CD1c-positive myeloid dendritic cell (primary cell): ENCODE measurements at regions not wholly inside any gene's neighbourhood (a gene's known extent, or its start where the extent isn't known, plus 50 kb on each side); places are given as distances from the start of the nearest gene placed in this dataset.
"Not testable (repeated sequence)": the region's sequence is repeated elsewhere in the genome, so short reads cannot be mapped to it uniquely, and the experiment has no call there.

Source experiments
- DNase-seq: peaks from one replicate; pipeline ENCODE4 v3.0.0-alpha.2; 2016; ENCODE audit errors: extremely low spot score

DNA sequence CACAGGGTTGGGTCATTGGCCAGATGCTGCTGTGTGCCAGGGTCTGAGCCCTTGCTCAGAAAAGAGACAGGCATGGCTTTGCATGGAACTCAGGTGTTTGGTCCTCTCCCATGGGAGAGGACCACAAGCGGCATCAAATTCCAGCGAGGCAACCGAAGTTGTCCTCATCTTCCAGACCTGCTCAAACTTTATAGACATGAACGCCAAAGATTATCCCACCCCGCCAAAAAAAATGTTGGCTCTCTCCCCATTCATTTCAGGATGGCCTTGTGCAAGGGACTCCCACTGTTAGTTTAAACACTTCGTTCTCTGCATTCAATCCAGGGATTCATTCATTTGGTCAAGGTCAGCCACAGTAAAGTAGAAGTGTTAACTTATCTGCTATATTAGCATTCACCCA, 360.8 kb upstream of the ZFHX3 start:
- no peak for DNase-seq

DNA sequence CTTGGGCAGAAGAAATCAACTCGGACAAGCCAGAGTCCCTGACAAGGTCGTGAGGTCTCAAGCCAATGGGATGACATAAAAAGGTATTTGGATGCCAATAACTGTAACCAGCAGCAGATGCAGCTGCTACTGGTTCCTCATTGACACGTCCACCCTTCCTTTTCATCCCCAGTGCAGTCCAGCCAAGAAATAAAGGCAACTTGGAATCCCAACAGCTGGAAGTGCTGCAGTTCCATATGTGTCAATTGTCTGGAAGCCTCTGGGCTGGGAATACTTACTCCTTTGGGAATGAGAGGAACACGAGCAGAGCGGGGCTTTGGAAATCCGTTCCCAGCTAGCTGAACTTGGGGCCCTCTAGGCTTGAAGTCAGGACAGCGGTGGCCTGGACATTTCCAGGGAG, 360.4 kb upstream of the ZFHX3 start:
- DNase-seq, result no peak

DNA sequence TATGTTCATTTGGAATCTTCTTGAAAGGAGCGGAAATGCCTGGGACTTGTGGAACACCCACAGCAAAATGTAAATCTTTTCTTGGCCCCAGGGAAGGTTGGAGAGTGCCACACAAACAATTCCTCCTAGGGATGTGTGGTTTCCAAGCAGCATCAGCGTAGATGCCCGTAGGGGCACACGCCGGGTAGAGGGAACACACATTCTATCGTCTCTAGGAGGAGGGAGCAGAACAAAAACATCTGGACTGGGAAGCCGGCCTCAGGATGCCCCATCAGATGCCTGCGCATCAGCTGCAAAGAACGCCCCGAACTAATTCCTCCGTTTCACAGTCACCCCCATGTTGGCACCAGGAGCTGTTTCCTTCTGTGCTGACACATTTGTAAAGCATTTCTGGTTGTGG, 357.9 kb upstream of the ZFHX3 start:
- no peak for DNase-seq

GRCh38 chr16:73404001-73404400, 356.1 kb upstream of the ZFHX3 start:
- DNase-seq, result no peak

- no peak for DNase-seq
These were observed 355.4 kb upstream of the ZFHX3 start for GRCh38 chr16:73403291-73403690.

- no peak for DNase-seq
These were observed 353.0 kb upstream of the ZFHX3 start for GRCh38 chr16:73400951-73401350.

GRCh38 chr16:73399997-73400396, 352.1 kb upstream of the ZFHX3 start:
- no peak for DNase-seq

GRCh38 chr16:73399486-73399885, 351.6 kb upstream of the ZFHX3 start:
- no peak for DNase-seq

GRCh38 chr16:73398604-73399003, 350.7 kb upstream of the ZFHX3 start:
- not testable (repeated sequence) for DNase-seq

GRCh38 chr16:73396556-73396955, 348.6 kb upstream of the ZFHX3 start:
- no peak for DNase-seq

- no peak for DNase-seq
These were observed 343.0 kb upstream of the ZFHX3 start for GRCh38 chr16:73390936-73391335.

GRCh38 chr16:73390491-73390890, 342.6 kb upstream of the ZFHX3 start:
- no peak for DNase-seq

DNA sequence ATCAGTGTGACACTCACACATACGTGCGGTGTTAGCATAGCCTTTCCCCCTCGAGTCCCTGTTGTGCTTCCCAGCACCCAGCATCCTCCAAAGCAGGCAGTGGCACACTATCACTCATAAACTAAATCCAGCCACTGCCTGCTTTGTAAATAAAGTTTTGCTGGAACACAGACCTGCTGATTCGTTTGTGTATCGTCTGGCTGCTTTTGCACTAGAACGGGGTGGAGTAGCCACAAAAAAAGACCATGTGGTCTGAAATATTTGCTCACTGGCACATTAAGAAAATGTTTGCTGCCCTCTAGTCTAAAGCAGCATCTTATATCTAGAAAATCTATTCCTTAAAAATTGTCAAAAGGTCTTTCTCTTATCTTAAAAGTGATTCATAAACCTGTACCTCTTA, 341.2 kb upstream of the ZFHX3 start:
- DNase-seq, result no peak

- DNase-seq, result no peak
These were observed 340.1 kb upstream of the ZFHX3 start for GRCh38 chr16:73387979-73388378.

DNA sequence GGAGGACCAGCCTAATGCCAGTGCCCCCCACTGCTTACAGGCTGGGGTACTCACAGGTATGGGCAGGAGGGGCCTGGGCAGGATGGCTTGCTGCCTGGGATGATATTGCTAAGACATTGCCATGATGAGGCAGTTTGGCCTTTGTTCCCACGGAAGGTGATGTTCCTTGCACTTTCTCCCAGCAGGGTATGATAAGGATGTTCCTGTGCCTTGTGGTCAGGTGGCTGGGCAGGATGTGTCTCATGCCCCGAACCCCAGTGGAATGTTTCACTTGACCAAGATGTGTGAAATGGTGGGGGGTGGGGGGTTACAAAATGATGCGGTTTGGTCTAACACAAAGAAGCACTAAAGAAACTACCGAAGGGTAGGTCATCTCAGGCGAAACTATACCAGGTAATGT, 337.8 kb upstream of the ZFHX3 start:
- no peak for DNase-seq

- DNase-seq, result no peak
These were observed 336.7 kb upstream of the ZFHX3 start for GRCh38 chr16:73384506-73385089.

DNA sequence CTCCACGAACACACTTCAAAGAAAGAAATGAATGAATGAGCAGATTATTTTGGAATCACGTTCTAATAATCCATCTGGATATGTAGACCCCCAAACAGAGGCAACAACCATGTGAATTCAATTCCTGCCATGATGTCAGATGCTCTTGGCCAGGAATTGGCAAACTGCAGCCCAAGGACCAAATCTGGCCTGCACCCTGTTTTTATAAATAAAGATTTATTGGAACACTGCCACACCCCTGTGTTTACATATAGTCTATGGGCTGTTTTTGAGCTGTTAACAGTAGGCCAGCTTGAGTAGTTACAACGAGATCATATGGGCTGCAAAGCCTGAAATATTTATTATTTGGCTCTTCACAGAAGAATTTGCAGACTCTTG, 336.0 kb upstream of the ZFHX3 start:
- DNase-seq, result no peak

GRCh38 chr16:73383195-73383987, 335.5 kb upstream of the ZFHX3 start:
- DNase-seq, result no peak

DNA sequence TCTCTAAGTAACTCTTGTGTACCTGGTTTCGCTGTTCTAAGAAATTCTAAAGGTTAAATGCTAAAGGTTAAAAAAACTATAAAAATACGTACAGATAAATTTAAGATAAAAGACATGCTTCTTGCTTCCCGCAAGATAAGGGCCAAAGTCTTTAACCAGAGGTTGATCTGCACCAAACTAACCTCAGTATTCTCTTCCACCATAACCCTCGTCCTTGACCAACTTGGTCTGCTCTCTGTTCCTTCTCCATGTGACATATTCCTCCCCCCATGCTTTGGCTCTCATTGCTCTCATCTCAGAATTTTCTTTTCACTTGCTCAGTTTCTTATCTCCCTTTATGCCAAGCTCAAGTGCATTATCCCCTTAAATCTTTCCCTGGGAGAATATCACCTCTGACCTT, 330.5 kb upstream of the ZFHX3 start:
- DNase-seq, result no peak

DNA sequence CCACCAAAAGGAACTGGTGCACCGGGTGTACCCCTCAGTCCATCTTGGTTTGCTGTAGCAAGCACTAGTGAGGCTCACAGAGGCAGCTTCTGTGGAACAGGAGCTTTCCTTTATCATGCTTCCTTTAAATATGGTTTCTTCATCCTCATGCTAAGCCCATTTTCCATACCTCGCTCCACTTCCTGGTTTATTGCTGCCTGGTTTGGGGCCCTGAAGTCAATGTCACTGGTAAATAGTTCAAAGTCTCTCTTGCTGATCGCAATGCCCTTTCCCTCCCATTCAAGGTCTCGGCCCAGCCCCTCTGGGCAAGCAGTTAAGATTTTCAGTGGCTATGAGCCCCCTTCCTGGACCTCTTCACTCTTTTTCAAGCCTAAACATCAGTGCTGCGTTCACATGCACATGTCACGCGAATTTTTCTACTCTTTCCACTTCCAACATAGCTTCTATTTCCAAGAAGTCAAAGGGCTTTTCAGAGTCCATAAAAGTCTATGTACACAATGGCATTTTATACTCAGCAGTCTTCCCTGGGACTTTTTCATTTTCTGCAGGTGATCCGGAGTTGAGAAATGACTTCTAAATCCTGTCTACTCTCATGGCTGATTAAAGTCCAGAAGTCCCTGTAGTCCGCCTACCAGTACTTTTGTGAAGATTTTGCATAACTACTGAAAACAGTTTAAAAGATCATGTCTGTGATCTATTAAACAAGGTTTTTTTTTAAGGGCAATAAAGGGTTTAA, 323.8 kb upstream of the ZFHX3 start:
- DNase-seq, result no peak

GRCh38 chr16:73369851-73370250, 321.9 kb upstream of the ZFHX3 start:
- DNase-seq, result no peak

DNA sequence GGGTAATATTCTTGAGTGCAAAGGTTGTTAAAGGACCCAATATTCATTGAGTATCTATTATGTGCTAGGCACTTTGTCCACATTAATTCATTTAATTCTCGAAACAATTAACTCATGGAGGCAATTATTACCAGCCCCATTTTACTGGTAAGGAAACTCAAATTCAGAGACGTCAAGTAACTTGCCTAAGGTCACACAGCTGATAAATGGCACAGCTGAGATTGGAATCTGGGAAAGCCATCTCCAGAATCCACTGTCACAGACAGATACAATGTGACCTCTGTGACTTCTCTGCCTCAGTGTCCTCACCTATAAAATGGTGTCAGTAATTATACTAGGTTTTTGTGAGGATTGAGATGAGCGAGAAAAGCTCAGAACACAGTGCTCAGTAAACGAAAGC, 320.8 kb upstream of the ZFHX3 start:
- DNase-seq, result no peak

DNA sequence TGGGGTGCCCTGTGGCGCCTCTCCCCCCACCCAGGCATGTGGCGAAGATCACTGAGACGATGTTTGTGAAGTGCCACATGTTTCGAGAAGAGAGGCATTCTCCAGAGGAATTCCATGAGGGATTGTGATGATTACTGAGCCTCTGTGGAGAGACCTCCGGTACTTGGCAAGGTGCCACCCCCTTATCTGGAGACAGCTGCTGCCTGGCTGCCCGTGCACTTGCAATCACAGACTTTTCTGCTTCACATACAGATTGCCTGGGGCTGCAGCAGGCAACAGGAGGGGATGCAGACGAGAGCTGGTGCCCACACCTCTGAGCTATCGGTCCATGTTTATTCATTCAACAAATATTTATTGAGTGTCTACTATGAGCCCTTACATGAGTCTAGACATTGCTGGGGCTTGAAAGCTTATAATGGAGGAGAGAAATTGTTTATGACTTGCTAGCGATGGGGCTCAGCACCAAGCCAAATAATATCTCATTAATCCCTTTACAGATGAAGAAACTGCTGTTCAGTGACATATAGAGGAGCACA, 317.2 kb upstream of the ZFHX3 start:
- no peak for DNase-seq
